SW480 (cell line): ENCODE measurements at regions not wholly inside any gene's neighbourhood (a gene's known extent, or its start where the extent isn't known, plus 50 kb on each side); places are given as distances from the start of the nearest gene placed in this dataset.

Experiments
- DNase-seq: peaks from one replicate; pipeline ENCODE4 v3.0.0-alpha.2; 2016; ENCODE audit warnings: low spot score

- peak; percentile 100 for DNase-seq
Measured at GRCh38 chr1:43008115-43009060, 49.7 kb upstream of the SLC2A1 start.
